Epithelial cell of esophagus (primary cell): ENCODE measurements at regions not wholly inside any gene's neighbourhood (a gene's known extent, or its start where the extent isn't known, plus 50 kb on each side); places are given as distances from the start of the nearest gene placed in this dataset.
A peak's percentile ranks its signal among the peaks of the same experiment; 100 is the strongest.

Source experiments
- DNase-seq: peaks from one replicate; pipeline ENCODE4 v3.0.0; 2010; ENCODE audit warnings: low read depth
- H3K4me3 ChIP-seq: 2 replicates; pipeline ENCODE4 v1.5.1; 2011; ENCODE audit warnings: mild to moderate bottlenecking, low read length, control low read depth
- CTCF ChIP-seq: IDR thresholded peaks from 2 replicates; pipeline ENCODE4 v1.5.1; 2011; ENCODE audit warnings: low read depth, mild to moderate bottlenecking, low read length, control low read depth, inconsistent platforms; ENCODE audit not compliant: insufficient read depth; ENCODE audit errors: missing control alignments

GRCh38 chr1:103917795-103918194 is 168.1 kb downstream of the AMY1C start:
- DNase-seq, result no peak
- TF ChIP-seq CTCF, result no peak
- H3K4me3 ChIP-seq, result no peak overlapping the region

GRCh38 chr1:103931891-103932290 is 182.2 kb downstream of the AMY1C start:
- no peak overlapping the region for H3K4me3 ChIP-seq
- DNase-seq, result no peak

DNA sequence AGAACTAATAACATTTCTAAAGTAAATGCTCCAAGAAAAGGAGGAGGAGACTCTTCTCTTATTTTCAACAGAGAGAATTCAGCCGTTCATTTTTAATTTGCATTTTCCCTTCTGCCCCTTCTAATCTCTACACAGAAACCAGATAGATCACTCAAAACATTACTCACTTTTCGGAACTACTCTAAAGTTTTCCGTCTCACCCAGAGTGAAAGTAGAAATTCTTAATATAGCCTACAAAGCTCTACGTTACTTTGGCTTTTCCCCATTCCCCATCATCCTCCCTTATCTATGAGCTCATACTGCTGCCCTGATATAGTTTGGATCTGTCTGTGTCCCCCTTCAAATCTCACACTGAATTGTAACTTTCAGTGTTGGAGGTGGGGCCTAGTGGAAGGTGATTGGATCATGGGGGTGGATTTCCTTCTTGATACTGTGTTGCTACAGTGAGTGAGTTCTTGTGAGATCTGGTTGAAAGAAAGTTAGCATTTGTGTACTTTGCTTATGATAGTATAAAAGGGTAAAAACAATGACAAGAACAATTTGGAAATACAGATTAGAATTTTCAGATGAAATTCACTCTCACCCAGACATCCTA is 188.2 kb downstream of the AMY1C start:
- no peak for DNase-seq
- H3K4me3 ChIP-seq, result no peak overlapping the region
- no peak for TF ChIP-seq CTCF

More at GRCh38 chr1:103931891-103932290, 182.2 kb downstream of the AMY1C start:
- TF ChIP-seq CTCF, result no peak

GRCh38 chr1:103941086-103941485 is 191.4 kb downstream of the AMY1C start:
- no peak for DNase-seq
- no peak overlapping the region for H3K4me3 ChIP-seq
- TF ChIP-seq CTCF, result no peak

GRCh38 chr1:103942029-103942428 is 192.3 kb downstream of the AMY1C start:
- no peak for DNase-seq
- H3K4me3 ChIP-seq, result no peak overlapping the region
- no peak for TF ChIP-seq CTCF

DNA sequence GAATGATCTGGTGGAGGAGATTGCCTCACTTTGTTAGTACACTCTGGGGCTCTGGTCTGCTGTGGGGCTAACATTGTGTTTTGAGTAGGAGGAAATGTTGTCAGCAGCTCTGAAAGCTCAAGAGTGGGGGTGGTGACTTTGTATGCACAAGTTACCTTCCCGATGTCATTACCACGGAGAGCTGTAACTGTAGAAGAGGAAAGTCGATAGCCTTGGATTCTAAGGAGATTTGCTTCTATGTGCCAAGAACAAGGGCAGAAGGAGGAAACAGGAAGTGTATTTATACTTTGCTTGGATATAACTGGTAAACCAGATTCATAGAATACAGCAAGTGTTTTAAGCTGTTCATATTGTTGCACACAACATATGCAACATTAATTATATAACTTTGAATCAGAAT is 196.1 kb downstream of the AMY1C start:
- no peak overlapping the region for H3K4me3 ChIP-seq
- DNase-seq, result no peak
- no peak for TF ChIP-seq CTCF

- peak; percentile 16 for DNase-seq
- no peak for TF ChIP-seq CTCF
- no peak overlapping the region for H3K4me3 ChIP-seq
These were observed 198.8 kb downstream of the AMY1C start for GRCh38 chr1:103948526-103948925.
